GM13977 (cell line): ENCODE measurements at regions not wholly inside any gene's neighbourhood (a gene's known extent, or its start where the extent isn't known, plus 50 kb on each side); places are given as distances from the start of the nearest gene placed in this dataset.
"Not testable (repeated sequence)": the region's sequence is repeated elsewhere in the genome, so short reads cannot be mapped to it uniquely, and the experiment has no call there.

Experiments
- DNase-seq: peaks from one replicate; pipeline ENCODE4 v3.0.0; 2012; ENCODE audit warnings: low spot score
- in situ Hi-C: fragments of 300-500 bp; cut with MboI; formaldehyde crosslinking; loops from one replicate; pipeline ENCODE4 v1.12.0; 2022; ENCODE audit warnings: low sequenced_read_pairs, low pct_unique_long_range_greater_than_20kb, mixed read lengths, inconsistent platforms; ENCODE audit not compliant: unreplicated experiment
- TF ChIP-seq, protein P1 (sequence below): IDR thresholded peaks from 2 replicates; pipeline ENCODE4 v1.5.1; 2012; ENCODE audit warnings: mild to moderate bottlenecking, control low read depth; ENCODE audit not compliant: insufficient read depth; ENCODE audit errors: extremely low read depth, missing control alignments

DNA sequence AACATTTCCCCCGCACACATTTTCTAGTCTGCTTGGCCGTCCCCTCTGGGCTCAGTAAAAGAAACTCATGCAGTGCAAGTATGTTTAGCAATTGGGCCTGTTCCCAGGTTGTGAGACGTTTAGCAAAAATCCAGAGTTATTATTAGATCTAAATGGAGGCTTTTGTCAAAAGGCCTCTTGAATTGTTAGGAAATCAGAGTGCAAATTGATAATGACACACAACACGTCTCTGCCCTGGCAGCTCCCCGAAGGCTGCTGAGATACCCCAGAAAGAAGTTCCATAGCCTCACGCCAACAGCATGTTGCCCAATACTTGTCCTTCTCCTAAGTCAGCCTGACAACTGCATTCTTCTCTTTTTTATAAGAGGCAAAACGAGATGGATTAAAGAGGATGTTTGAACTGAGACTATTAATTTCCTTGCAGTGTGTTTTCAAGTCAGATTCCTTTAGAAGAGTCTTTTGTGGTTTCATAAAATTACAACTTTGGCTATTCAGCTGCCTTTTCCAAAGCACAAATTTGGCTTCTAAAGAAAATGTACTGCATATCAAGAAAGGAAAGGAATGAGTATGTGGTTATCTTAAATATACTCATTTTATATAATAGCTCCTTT, 202.2 kb downstream of the TRIB2 start:
- DNase-seq: no peak
- in situ Hi-C loops: no loop called here
- TF ChIP-seq, protein P1, sequence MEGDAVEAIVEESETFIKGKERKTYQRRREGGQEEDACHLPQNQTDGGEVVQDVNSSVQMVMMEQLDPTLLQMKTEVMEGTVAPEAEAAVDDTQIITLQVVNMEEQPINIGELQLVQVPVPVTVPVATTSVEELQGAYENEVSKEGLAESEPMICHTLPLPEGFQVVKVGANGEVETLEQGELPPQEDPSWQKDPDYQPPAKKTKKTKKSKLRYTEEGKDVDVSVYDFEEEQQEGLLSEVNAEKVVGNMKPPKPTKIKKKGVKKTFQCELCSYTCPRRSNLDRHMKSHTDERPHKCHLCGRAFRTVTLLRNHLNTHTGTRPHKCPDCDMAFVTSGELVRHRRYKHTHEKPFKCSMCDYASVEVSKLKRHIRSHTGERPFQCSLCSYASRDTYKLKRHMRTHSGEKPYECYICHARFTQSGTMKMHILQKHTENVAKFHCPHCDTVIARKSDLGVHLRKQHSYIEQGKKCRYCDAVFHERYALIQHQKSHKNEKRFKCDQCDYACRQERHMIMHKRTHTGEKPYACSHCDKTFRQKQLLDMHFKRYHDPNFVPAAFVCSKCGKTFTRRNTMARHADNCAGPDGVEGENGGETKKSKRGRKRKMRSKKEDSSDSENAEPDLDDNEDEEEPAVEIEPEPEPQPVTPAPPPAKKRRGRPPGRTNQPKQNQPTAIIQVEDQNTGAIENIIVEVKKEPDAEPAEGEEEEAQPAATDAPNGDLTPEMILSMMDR: no peak

GRCh38 chr2:12921321-12921720, 204.6 kb downstream of the TRIB2 start:
- in situ Hi-C loops: no loop called here

DNA sequence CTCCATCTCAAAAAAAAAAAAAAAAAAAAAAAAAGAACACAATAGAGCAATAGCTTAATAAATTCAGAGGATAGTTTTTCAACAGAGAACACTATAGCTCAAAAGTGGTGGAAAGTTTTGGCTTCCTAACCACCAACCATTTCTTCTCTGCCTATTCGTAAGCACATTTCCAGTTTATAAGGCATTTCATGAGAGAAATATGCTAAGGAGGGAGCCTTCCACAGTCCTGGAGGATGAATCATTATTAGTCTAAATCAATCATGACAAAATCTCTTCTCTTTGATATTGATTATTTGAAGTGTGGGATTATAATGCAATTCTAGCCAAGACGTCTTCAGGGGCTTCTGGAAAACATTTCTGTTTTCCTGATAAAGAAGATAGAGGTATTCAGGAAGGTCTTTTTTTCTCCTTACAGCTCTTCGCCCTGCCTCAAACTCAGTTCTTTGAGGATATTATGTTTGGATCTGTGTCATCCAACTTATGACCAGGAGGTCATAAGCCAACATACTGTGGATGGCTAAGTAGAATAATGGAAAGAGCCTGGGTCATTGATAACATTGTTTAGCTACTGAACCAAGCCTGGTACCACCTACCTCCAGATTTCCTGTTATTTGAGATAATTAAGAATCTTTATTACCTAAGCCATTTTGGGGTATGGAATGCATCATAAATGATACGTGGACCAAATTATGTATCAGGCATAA, 207.3 kb downstream of the TRIB2 start:
- TF ChIP-seq, protein P1: no peak
- DNase-seq: no peak
- in situ Hi-C loops: no loop called here

More at GRCh38 chr2:12921321-12921720, 204.6 kb downstream of the TRIB2 start:
- DNase-seq: no peak
- TF ChIP-seq, protein P1: no peak

GRCh38 chr2:12926641-12927040, 209.9 kb downstream of the TRIB2 start:
- in situ Hi-C loops, DNase-seq: not testable (repeated sequence)

- in situ Hi-C loops: no loop called here
Measured at GRCh38 chr2:12928197-12928774, 211.6 kb downstream of the TRIB2 start.

DNA sequence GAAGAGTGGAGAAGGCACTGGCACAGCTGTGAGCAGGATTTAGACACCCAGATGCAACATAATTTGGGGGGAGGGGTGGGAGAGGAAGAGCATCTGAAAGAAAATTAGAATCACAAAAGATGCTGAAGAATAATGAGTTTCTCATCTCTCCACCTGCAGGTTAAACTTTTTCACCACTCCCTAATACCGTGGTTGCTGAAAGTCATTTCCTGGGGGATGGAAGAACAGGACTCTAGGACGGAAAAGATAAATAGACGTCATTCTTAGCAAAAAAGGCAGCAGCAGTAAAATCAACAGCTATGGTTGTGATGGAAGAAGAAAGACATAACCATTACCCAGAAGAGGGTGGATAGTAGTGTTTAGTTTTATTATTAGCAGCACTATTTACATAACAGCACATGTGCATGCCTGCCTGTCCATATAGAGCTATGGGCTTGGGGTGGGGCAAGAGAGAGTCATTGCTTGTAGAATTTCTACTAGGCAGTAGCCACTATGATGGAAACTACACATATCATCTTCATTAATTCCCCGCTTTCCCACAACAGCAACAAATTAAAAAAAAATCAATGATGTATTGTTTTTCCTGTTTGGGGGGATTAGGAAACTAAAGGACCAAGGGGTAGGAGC, 212.2 kb downstream of the TRIB2 start:
- no peak for DNase-seq
- TF ChIP-seq, protein P1: no peak
- in situ Hi-C loops: no loop called here

More at GRCh38 chr2:12928197-12928774, 211.6 kb downstream of the TRIB2 start:
- TF ChIP-seq, protein P1: no peak
- DNase-seq: no peak
